Gastrocnemius medialis (tissue), 4 donors: ENCODE measurements at regions not wholly inside any gene's neighbourhood (a gene's known extent, or its start where the extent isn't known, plus 50 kb on each side); places are given as distances from the start of the nearest gene placed in this dataset.

Experiments
- CTCF ChIP-seq, 5 experiments: fragments of 450-650 bp in 3 of 5; fragments of 200-600 bp in 2 of 5; sonication (generic) in 2 of 5; IDR thresholded peaks in 4 of 5; conservative IDR thresholded peaks in 1 of 5; 1 replicate in 4 of 5; 2 replicates in 1 of 5; pipeline ENCODE4 v1.5.1; 2016 to 2019; ENCODE audit warnings: antibody characterized with exemption in 5 of 5, mild to moderate bottlenecking in 3 of 5, moderate library complexity in 3 of 5
- POLR2A ChIP-seq, 2 donors: fragments of 450-650 bp; IDR thresholded peaks; one replicate each; pipeline ENCODE4 v1.6.1; 2017; ENCODE audit warnings: antibody characterized with exemption in 2 of 2, mild to moderate bottlenecking in 2 of 2, moderate library complexity in 2 of 2

GRCh38 chr2:236496340-236496739 is 73.3 kb upstream of the ACKR3 start:
- TF ChIP-seq CTCF (IDR thresholded peaks at IDR 0.05 in 4 of 5, conservative IDR thresholded peaks at IDR 0.05 in 1 of 5) (no peak), POLR2A (IDR thresholded peaks at IDR 0.05) (no peak)
